Epidermal melanocyte (primary cell): ENCODE measurements at regions not wholly inside any gene's neighbourhood (a gene's known extent, or its start where the extent isn't known, plus 50 kb on each side); places are given as distances from the start of the nearest gene placed in this dataset.
A peak's percentile ranks its signal among the peaks of the same experiment; 100 is the strongest.
"Not testable (repeated sequence)": the region's sequence is repeated elsewhere in the genome, so short reads cannot be mapped to it uniquely, and the experiment has no call there.

Experiments used
- DNase-seq: peaks from one replicate; pipeline ENCODE4 v3.0.0; 2011; ENCODE audit warnings: low spot score; ENCODE audit not compliant: insufficient read length

GRCh38 chr15:99481951-99482230 lies 83.9 kb upstream of the MEF2A start:
- no peak for DNase-seq

GRCh38 chr15:99482993-99483392 lies 82.8 kb upstream of the MEF2A start:
- no peak for DNase-seq

GRCh38 chr15:99485153-99485961 lies 80.4 kb upstream of the MEF2A start:
- DNase-seq: no peak

- no peak for DNase-seq
Measured at GRCh38 chr15:99485992-99486370, 79.8 kb upstream of the MEF2A start.

- DNase-seq: peak; percentile 88
Measured at GRCh38 chr15:99486371-99487336, 79.1 kb upstream of the MEF2A start.

GRCh38 chr15:99487337-99487730 lies 78.5 kb upstream of the MEF2A start:
- no peak for DNase-seq

GRCh38 chr15:99492275-99492674 lies 73.5 kb upstream of the MEF2A start:
- no peak for DNase-seq

GRCh38 chr15:99492716-99493115 lies 73.1 kb upstream of the MEF2A start:
- DNase-seq: no peak

- DNase-seq: no peak
Measured at GRCh38 chr15:99493461-99493860, 72.3 kb upstream of the MEF2A start.

GRCh38 chr15:99494536-99495233 lies 71.1 kb upstream of the MEF2A start:
- not testable (repeated sequence) for DNase-seq

GRCh38 chr15:99495430-99496301 lies 70.1 kb upstream of the MEF2A start:
- DNase-seq: no peak

- DNase-seq: no peak
Measured at GRCh38 chr15:99496302-99496629, 69.5 kb upstream of the MEF2A start.

- DNase-seq: no peak
Measured at GRCh38 chr15:99502182-99502581, 63.6 kb upstream of the MEF2A start.

- no peak for DNase-seq
Measured at GRCh38 chr15:99502661-99503060, 63.1 kb upstream of the MEF2A start.

GRCh38 chr15:99503411-99503810 lies 62.4 kb upstream of the MEF2A start:
- DNase-seq: no peak

GRCh38 chr15:99504071-99504822 lies 61.5 kb upstream of the MEF2A start:
- DNase-seq: no peak

GRCh38 chr15:99504823-99505551 lies 60.8 kb upstream of the MEF2A start:
- DNase-seq: no peak

GRCh38 chr15:99506399-99506798 lies 59.4 kb upstream of the MEF2A start:
- DNase-seq: no peak

GRCh38 chr15:99507016-99507503 lies 58.7 kb upstream of the MEF2A start:
- no peak for DNase-seq
